ENCODE measurements at regions not wholly inside any gene's neighbourhood (a gene's known extent, or its start where the extent isn't known, plus 50 kb on each side); places are given as distances from the start of the nearest gene placed in this dataset.

- DNase-seq (ENCODE audit: low read depth, low spot score), result no peak
- H3K27me3 ChIP-seq (ENCODE audit: insufficient read depth, low read length), result no peaks in the 10 kb centered on the region
- no peak overlapping the region for H3K4me3 ChIP-seq (replicated peaks in 1 of 2; ENCODE audit: low read depth in 1 of 2, low read length in 2 of 2)
- H3K79me2 ChIP-seq (ENCODE audit: insufficient read depth, low read length), result no peaks in the 10 kb centered on the region
- intact Hi-C loops (cut with micrococcal nuclease), result no loop called here
- ChIA-PET CTCF (no interaction called here), RAD21 (ENCODE audit: low non-redundant PET in 1 of 2, low total read pairs in 2 of 2, uncharacterized antibody in 2 of 2, unreplicated experiment in 2 of 2) (no interaction called here), POLR2A (no interaction called here)
- no peak for ATAC-seq
- TF ChIP-seq CBX3 (IDR thresholded peaks at IDR 0.05; ENCODE audit: low read depth), result no peak
- TF ChIP-seq REST (IDR thresholded peaks at IDR 0.05; ENCODE audit: low read depth), result no peak
- peak; percentile 29; the same call in 1 of the 2 replicates for TF ChIP-seq RAD21 (IDR thresholded peaks at IDR 0.05; ENCODE audit: low read depth)
- TF ChIP-seq FOSL1 (IDR thresholded peaks at IDR 0.05; ENCODE audit: low read depth), result no peak
- H4K20me1 ChIP-seq (ENCODE audit: insufficient read depth), result no peaks in the 10 kb centered on the region
- no peak overlapping the region for H3K27ac ChIP-seq (ENCODE audit: low read depth, low read length)
- no peak overlapping the region for H3K9ac ChIP-seq (ENCODE audit: low read length)
- no peak overlapping the region for H3K4me2 ChIP-seq (ENCODE audit: low read length)
- no peaks in the 10 kb centered on the region; a peak in 1 of 4 replicates for H3K9me3 ChIP-seq (ENCODE audit: control insufficient read depth in 1 of 2, insufficient read depth in 1 of 2, low read depth in 1 of 2, low read length in 2 of 2)
- H3K36me3 ChIP-seq (ENCODE audit: control insufficient read depth in 1 of 2, insufficient read depth in 2 of 2, low read length in 2 of 2), result no peaks in the 10 kb centered on the region
- no peaks in the 10 kb centered on the region for H3K9me2 ChIP-seq (ENCODE audit: insufficient read depth)
- no peaks in the 10 kb centered on the region for H3K4me1 ChIP-seq (ENCODE audit: control insufficient read depth in 1 of 2, insufficient read depth in 2 of 2, low read length in 2 of 2)
- no peak overlapping the region for H2AFZ ChIP-seq (ENCODE audit: low read depth, low read length, poor library complexity, severe bottlenecking)
- no TSS peak for BruUV-seq (replicated peaks)
These were observed 154.1 kb downstream of the AASDHPPT start for GRCh38 chr11:106231591-106231990.

GRCh38 chr11:106233191-106233590 lies 155.7 kb downstream of the AASDHPPT start:
- Histone ChIP-seq H3K9ac (ENCODE audit: low read length) (no peak overlapping the region), H3K9me3 (ENCODE audit: control insufficient read depth in 1 of 2, insufficient read depth in 1 of 2, low read depth in 1 of 2, low read length in 2 of 2) (no peaks in the 10 kb centered on the region; a peak in 1 of 4 replicates)
- BruUV-seq (replicated peaks), result no TSS peak

More at GRCh38 chr11:106233191-106233590, 155.7 kb downstream of the AASDHPPT start:
- Histone ChIP-seq H3K4me2 (ENCODE audit: low read length) (no peak overlapping the region), H3K4me3 (replicated peaks in 1 of 2; ENCODE audit: low read depth in 1 of 2, low read length in 2 of 2) (no peak overlapping the region), H3K79me2 (ENCODE audit: insufficient read depth, low read length) (no peaks in the 10 kb centered on the region), H3K27ac (ENCODE audit: low read depth, low read length) (no peak overlapping the region), H3K9me2 (ENCODE audit: insufficient read depth) (no peaks in the 10 kb centered on the region), H3K27me3 (ENCODE audit: insufficient read depth, low read length) (no peaks in the 10 kb centered on the region), H3K4me1 (ENCODE audit: control insufficient read depth in 1 of 2, insufficient read depth in 2 of 2, low read length in 2 of 2) (no peaks in the 10 kb centered on the region), H4K20me1 (ENCODE audit: insufficient read depth) (no peaks in the 10 kb centered on the region), H2AFZ (ENCODE audit: low read depth, low read length, poor library complexity, severe bottlenecking) (no peak overlapping the region), H3K36me3 (ENCODE audit: control insufficient read depth in 1 of 2, insufficient read depth in 2 of 2, low read length in 2 of 2) (no peaks in the 10 kb centered on the region)
- ChIA-PET POLR2A (no interaction called here), CTCF (no interaction called here), RAD21 (ENCODE audit: low non-redundant PET in 1 of 2, low total read pairs in 2 of 2, uncharacterized antibody in 2 of 2, unreplicated experiment in 2 of 2) (no interaction called here)
- intact Hi-C loops (cut with micrococcal nuclease), result no loop called here
- ATAC-seq (no peak), DNase-seq (ENCODE audit: low read depth, low spot score) (no peak)
- TF ChIP-seq YY1 (IDR thresholded peaks at IDR 0.05; ENCODE audit: extremely low read depth, insufficient replicate concordance, low read depth, low read length), result no peak
- TF ChIP-seq POLR2A (IDR thresholded peaks at IDR 0.05; ENCODE audit: borderline replicate concordance, extremely low read depth, insufficient read depth, insufficient read length), result no peak
- no peak for TF ChIP-seq CEBPB (IDR thresholded peaks at IDR 0.05; ENCODE audit: low read depth)
- no peak for TF ChIP-seq ZFX (IDR thresholded peaks at IDR 0.05)
- no peak for TF ChIP-seq EZH2 (IDR thresholded peaks at IDR 0.05)
- no peak for TF ChIP-seq TCF7L2 (IDR thresholded peaks at IDR 0.05; ENCODE audit: borderline replicate concordance, extremely low read depth, insufficient read depth, insufficient read length)
